ENCODE measurements at regions not wholly inside any gene's neighbourhood (a gene's known extent, or its start where the extent isn't known, plus 50 kb on each side); places are given as distances from the start of the nearest gene placed in this dataset.

- no peak overlapping the region for H3K4me3 ChIP-seq (ENCODE audit: low read depth, low read length)
- no peak for DNase-seq (ENCODE audit: low read depth)
- TF ChIP-seq, protein P1, sequence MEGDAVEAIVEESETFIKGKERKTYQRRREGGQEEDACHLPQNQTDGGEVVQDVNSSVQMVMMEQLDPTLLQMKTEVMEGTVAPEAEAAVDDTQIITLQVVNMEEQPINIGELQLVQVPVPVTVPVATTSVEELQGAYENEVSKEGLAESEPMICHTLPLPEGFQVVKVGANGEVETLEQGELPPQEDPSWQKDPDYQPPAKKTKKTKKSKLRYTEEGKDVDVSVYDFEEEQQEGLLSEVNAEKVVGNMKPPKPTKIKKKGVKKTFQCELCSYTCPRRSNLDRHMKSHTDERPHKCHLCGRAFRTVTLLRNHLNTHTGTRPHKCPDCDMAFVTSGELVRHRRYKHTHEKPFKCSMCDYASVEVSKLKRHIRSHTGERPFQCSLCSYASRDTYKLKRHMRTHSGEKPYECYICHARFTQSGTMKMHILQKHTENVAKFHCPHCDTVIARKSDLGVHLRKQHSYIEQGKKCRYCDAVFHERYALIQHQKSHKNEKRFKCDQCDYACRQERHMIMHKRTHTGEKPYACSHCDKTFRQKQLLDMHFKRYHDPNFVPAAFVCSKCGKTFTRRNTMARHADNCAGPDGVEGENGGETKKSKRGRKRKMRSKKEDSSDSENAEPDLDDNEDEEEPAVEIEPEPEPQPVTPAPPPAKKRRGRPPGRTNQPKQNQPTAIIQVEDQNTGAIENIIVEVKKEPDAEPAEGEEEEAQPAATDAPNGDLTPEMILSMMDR (IDR thresholded peaks at IDR 0.05; ENCODE audit: low read depth, low read length): no peak
- no peak for TF ChIP-seq MYC (IDR thresholded peaks at IDR 0.05; ENCODE audit: low read depth, low read length)
- no peak for TF ChIP-seq MAX (IDR thresholded peaks at IDR 0.05; ENCODE audit: low read depth, low read length)
- no peak for TF ChIP-seq POLR2A (IDR thresholded peaks at IDR 0.05; ENCODE audit: extremely low read depth, insufficient read length)
Measured at GRCh38 chr17:53264730-53265129, 558.0 kb upstream of the KIF2B start.

DNA sequence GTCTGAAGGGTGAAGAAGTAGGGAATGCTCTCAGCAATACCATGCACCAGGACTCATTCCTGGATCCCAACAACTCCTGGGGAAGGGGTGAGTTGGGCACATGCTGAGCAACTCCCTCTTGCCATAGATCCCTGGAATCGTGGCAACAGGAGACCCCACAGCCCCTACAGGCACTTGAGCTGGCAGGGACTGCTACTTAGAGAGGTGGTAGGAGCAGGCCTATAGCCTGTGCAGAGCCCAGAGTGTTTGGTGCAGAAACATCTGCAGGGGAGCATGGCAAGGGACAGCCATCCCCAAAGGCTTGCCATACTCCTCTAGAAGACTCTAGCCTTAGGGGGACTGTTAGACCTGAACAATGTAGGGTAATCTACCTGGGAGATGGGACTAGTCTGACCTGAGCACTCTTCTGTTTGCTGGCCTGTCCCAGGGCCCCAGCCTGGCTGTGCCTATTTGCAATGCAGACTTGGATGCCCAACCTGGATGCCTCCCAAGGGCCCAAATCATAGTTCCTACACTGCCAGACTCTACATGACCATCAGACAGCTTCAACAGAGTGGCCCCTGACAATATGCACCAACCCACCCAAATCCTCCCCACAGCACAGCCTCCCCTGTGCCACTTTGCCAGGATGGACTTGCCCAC is 568.6 kb upstream of the KIF2B start:
- no peak for DNase-seq (ENCODE audit: low read depth)
- H3K4me3 ChIP-seq (ENCODE audit: low read depth, low read length): no peak overlapping the region
- TF ChIP-seq MAX (IDR thresholded peaks at IDR 0.05; ENCODE audit: low read depth, low read length) (no peak), MYC (IDR thresholded peaks at IDR 0.05; ENCODE audit: low read depth, low read length) (no peak), POLR2A (IDR thresholded peaks at IDR 0.05; ENCODE audit: extremely low read depth, insufficient read length) (no peak)
- TF ChIP-seq, protein P1 (IDR thresholded peaks at IDR 0.05; ENCODE audit: low read depth, low read length): no peak

- DNase-seq (ENCODE audit: low read depth): no peak
- TF ChIP-seq MAX (IDR thresholded peaks at IDR 0.05; ENCODE audit: low read depth, low read length) (no peak), MYC (IDR thresholded peaks at IDR 0.05; ENCODE audit: low read depth, low read length) (no peak), POLR2A (IDR thresholded peaks at IDR 0.05; ENCODE audit: extremely low read depth, insufficient read length) (no peak)
- TF ChIP-seq, protein P1 (IDR thresholded peaks at IDR 0.05; ENCODE audit: low read depth, low read length): no peak
- no peak overlapping the region for H3K4me3 ChIP-seq (ENCODE audit: low read depth, low read length)
Measured at GRCh38 chr17:53249036-53249435, 573.7 kb upstream of the KIF2B start.

GRCh38 chr17:53234138-53234537 is 588.6 kb upstream of the KIF2B start:
- no peak overlapping the region for H3K4me3 ChIP-seq (ENCODE audit: low read depth, low read length)
- TF ChIP-seq MYC (IDR thresholded peaks at IDR 0.05; ENCODE audit: low read depth, low read length) (no peak), MAX (IDR thresholded peaks at IDR 0.05; ENCODE audit: low read depth, low read length) (no peak), POLR2A (IDR thresholded peaks at IDR 0.05; ENCODE audit: extremely low read depth, insufficient read length) (no peak)
- TF ChIP-seq, protein P1 (IDR thresholded peaks at IDR 0.05; ENCODE audit: low read depth, low read length): no peak
- DNase-seq (ENCODE audit: low read depth): no peak

- no peak overlapping the region for H3K4me3 ChIP-seq (ENCODE audit: low read depth, low read length)
- no peak for DNase-seq (ENCODE audit: low read depth)
- TF ChIP-seq MYC (IDR thresholded peaks at IDR 0.05; ENCODE audit: low read depth, low read length) (no peak), MAX (IDR thresholded peaks at IDR 0.05; ENCODE audit: low read depth, low read length) (no peak), POLR2A (IDR thresholded peaks at IDR 0.05; ENCODE audit: extremely low read depth, insufficient read length) (no peak)
- TF ChIP-seq, protein P1 (IDR thresholded peaks at IDR 0.05; ENCODE audit: low read depth, low read length): no peak
Measured at GRCh38 chr17:53227514-53227913, 595.2 kb upstream of the KIF2B start.
